ENCODE measurements at regions not wholly inside any gene's neighbourhood (a gene's known extent, or its start where the extent isn't known, plus 50 kb on each side); places are given as distances from the start of the nearest gene placed in this dataset.
"Not testable (repeated sequence)": the region's sequence is repeated elsewhere in the genome, so short reads cannot be mapped to it uniquely, and the experiment has no call there.

- DNase-seq (ENCODE audit: low read depth), result no peak
Measured at GRCh38 chr4:141524841-141525240, 111.5 kb upstream of the IL15 start.

GRCh38 chr4:141530627-141531026, 105.8 kb upstream of the IL15 start:
- DNase-seq (ENCODE audit: low read depth), result no peak

DNA sequence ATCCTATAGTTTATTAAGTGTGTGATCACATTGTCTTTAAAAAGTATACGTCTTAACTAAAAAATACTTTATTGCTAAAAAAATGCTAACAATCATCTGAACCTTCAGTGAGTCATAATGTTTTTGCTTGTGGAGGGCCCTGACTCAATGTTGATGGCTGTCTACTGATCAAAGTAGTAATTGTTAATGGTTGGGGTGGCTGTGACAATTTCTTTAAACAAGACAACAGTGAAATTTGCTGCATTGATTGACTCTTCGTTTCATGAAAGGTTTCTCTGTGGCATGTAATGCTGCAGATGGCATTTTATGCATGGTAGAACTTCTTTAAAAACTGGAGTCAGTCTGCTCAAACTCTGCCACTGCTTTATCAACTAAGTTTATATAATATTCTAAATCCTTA, 101.4 kb upstream of the IL15 start:
- no peak for DNase-seq (ENCODE audit: low read depth)

- DNase-seq (ENCODE audit: low read depth), result no peak
Measured at GRCh38 chr4:141538001-141538400, 98.4 kb upstream of the IL15 start.

DNA sequence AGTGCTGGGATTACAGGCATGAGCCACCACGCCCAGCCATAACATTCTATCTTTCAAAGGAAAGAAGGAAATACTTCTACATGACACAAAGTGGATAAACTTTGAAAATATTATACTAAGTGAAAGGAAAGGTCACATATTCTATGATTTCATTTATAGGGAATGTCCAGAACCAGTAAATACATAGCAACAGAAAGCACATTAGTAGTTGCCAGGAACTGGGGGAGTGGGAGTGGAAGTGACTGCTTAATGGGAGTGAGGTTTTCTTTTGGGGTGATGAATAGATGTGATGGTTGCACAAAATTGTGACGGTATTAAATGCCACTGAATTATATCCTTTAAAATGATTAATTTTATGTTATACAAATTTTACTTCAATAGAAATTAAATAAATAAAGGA, 95.7 kb upstream of the IL15 start:
- no peak for DNase-seq (ENCODE audit: low read depth)

- no peak for DNase-seq (ENCODE audit: low read depth)
Measured at GRCh38 chr4:141541851-141542250, 94.5 kb upstream of the IL15 start.

GRCh38 chr4:141543176-141543575, 93.2 kb upstream of the IL15 start:
- no peak for DNase-seq (ENCODE audit: low read depth)

- no peak for DNase-seq (ENCODE audit: low read depth)
Measured at GRCh38 chr4:141543706-141544105, 92.7 kb upstream of the IL15 start.

DNA sequence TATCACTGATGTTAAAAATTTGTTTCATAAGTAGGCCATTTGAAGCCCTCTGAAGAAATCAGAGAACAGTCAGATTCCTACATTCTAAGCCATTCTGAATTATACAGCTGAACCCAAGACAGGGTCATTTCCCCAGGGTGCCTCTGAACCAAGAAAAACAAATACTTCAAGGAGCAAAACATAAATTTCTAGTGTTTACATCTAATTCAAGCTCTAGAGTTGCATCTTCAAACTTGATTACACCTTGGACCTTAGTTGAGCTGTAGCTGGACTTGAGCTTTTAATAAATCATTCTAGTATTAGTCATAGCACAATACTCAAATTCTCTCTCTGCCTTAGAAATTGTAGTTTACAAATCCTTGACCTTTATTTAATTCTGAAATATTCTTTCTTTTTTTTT, 87.6 kb upstream of the IL15 start:
- DNase-seq (ENCODE audit: low read depth), result no peak

- peak; percentile 27 for DNase-seq (ENCODE audit: low read depth)
Measured at GRCh38 chr4:141560056-141560455, 76.3 kb upstream of the IL15 start.

GRCh38 chr4:141562649-141563048, 73.7 kb upstream of the IL15 start:
- DNase-seq (ENCODE audit: low read depth), result no peak

GRCh38 chr4:141563723-141564122, 72.7 kb upstream of the IL15 start:
- no peak for DNase-seq (ENCODE audit: low read depth)

DNA sequence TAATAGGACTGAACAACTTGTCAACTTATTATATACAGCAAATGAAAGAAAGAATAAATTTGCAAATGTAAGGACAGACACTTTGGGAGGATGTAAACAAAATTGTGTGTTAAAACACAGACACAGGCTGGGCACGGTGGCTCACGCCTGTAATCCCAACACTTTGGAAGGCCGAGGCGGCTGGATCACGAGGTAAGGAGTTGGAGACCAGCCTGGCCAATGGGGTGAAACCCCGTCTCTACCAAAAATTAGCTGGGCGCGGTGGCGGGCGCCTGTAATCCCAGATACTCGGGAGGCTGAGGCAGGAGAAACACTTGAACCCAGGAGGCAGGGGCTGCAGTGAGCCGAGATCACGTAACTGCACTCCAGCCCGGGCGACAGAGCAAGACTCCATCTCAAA, 71.4 kb upstream of the IL15 start:
- not testable (repeated sequence) for DNase-seq (ENCODE audit: low read depth)

DNA sequence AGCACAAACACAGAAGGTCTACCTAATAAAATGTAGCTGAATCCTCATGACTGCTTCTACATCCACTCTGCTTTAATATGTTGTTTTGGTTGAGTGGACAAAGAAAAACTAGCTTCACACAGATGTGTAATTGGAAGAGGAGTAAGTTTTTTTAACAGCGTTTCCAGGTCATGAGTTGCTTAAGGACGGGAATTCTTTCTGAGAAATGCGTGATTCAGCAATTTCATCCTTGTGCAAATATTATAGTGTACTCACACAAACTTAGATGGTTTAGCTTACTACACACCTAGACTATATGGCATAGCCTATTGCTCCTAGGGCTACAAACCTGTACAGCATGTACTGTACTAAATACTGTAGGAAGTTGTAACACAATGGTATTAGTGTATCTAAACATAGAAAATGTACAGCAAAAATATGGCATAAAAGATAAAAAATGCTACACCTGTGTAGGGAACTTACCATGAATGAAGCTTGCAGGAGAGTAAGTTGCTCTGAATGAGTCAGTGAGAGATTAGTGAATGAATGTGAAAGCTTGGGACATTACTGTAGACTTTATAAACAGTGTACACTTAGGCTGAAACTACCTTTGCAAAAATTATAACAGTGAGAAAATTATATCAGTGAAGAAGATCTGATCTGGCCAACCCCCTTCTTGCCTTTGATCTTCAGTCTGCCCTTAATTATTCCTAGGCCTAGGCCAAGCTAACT, 70.8 kb upstream of the IL15 start:
- DNase-seq (ENCODE audit: low read depth), result peak; percentile 93

DNA sequence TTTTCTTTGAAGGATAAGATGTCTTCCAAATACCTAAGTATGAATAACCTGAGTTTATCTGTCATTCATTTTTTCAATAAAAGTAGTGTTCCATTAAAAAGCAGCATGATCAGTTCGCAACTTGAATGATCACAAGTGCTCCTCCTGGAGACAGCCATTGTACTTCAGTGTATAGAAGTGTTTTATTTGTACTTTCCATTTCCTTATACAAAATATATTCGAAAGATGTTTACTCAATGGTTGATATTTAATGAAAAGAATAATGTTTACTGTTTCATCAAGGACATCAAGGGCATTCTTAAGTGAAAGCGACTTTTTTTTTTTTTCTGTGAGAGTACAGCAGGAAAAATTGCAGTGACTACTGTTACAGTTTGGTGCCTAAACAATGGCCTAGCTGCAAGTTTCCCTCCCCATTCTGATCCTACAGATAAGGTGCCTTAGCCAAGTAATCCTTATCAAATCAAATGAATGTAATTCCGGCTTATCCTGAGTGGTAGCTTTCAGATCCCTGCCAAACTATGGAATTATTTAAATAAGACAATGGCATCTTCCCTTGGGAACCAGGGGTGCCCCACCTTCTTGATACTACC, 69.0 kb upstream of the IL15 start:
- DNase-seq (ENCODE audit: low read depth), result peak; percentile 18

GRCh38 chr4:141569141-141569540, 67.2 kb upstream of the IL15 start:
- no peak for DNase-seq (ENCODE audit: low read depth)

- DNase-seq (ENCODE audit: low read depth), result no peak
Measured at GRCh38 chr4:141570290-141570689, 66.1 kb upstream of the IL15 start.

DNA sequence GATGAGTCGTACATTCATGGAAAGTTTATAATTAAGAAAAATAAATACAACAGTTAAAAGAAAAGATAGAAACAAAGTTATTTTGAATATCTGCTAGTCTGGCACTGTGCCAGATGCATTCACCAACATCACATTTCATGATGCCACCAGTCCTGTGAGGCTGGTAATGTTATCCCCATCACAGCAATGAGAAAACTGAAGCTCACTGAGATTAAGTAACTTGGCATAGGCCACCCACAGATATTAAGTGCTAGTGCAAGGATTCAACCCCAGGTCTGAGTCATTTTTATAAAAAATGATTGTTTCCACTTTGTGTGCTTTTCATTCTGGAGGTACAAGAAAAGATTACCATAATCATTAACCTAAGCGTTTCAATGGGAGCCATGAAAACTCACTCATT, 65.0 kb upstream of the IL15 start:
- DNase-seq (ENCODE audit: low read depth), result peak; percentile 62

DNA sequence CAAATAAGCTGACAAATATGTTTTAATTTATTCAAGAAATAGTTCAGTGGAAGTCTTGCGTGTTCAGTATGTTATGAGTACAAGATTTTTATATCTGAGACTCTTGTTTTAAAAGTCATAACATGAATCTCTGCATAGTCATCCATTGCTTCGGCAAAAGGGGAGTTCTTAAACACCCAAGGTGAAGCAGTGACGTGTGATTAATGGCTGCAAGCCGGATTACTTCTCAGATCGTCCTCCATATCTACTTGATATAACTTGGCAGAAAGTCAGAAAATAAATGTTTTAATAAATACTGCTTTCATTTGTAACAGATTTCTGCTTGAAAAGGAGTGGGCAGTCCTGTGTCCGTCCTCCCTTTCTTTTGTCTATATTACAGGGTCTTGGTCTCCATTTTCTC, 64.6 kb upstream of the IL15 start:
- DNase-seq (ENCODE audit: low read depth), result no peak

GRCh38 chr4:141573678-141574077, 62.7 kb upstream of the IL15 start:
- no peak for DNase-seq (ENCODE audit: low read depth)

DNA sequence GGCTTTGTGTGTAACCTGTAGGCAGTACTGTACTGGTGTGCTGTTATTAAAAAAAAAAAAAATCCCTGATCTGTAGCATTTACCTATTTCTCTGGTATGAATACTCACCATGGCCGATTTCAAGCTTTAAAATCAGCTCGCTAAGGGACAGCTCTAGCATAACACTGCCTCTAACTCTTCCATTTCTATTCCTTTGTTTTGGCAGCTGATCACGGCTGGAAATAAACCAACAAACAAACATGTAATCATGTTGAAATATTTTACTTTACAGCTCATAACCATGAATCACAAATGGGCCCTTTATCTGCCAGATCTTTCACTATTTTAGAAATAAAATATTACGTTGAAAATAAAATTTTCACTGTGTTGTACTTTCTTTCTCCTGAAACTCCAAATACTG, 60.5 kb upstream of the IL15 start:
- DNase-seq (ENCODE audit: low read depth), result no peak

- DNase-seq (ENCODE audit: low read depth), result no peak
Measured at GRCh38 chr4:141576585-141577110, 59.7 kb upstream of the IL15 start.

DNA sequence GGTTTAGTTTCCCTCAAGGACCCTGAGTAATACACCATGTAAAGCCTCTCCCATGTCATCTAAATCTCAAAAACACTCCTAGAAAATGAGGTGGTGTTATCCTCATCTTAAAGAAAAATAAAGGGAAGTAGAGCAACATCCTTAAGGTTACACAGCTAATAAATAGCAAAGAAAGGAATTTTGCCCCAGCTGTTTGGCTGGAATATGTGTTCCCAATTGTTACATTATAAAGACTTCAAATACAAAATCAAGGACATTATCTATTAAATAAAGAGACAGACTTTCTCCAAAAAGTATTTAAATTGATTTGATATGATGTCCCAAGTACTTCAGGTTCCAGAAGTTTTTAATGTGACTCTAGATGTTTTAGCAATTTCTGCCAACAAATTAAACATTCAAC, 57.9 kb upstream of the IL15 start:
- no peak for DNase-seq (ENCODE audit: low read depth)

- DNase-seq (ENCODE audit: low read depth), result peak; percentile 12
Measured at GRCh38 chr4:141580523-141580922, 55.9 kb upstream of the IL15 start.
